Esophagus muscularis mucosa (tissue), 4 donors: ENCODE measurements at regions not wholly inside any gene's neighbourhood (a gene's known extent, or its start where the extent isn't known, plus 50 kb on each side); places are given as distances from the start of the nearest gene placed in this dataset.
A peak's percentile ranks its signal among the peaks of the same experiment; 100 is the strongest.

Experiments used
- DNase-seq: peaks from one replicate; pipeline ENCODE4 v3.0.0-alpha.2; 2017; ENCODE audit errors: extremely low spot score
- H3K27ac ChIP-seq, 4 donors: fragments of 200-600 bp; sonication (generic); replicated peaks in 1 of 4; 1 replicate in 3 of 4; 2 replicates in 1 of 4; pipeline ENCODE4 v1.5.1; 2016 to 2019; ENCODE audit warnings: mild to moderate bottlenecking in 1 of 4
- H3K27me3 ChIP-seq, 4 donors: fragments of 200-600 bp; sonication (generic); one replicate each; pipeline versions ENCODE4 v1.5.1 to v1.6.0; 2016 to 2019
- H3K36me3 ChIP-seq, 4 donors: fragments of 200-600 bp; sonication (generic); one replicate each; pipeline ENCODE4 v1.5.1; 2016 to 2019
- H3K4me1 ChIP-seq, 4 donors: fragments of 200-600 bp; sonication (generic); one replicate each; pipeline ENCODE4 v1.5.1; 2016 to 2019
- H3K4me3 ChIP-seq, 4 donors: fragments of 200-600 bp; sonication (generic); 1 replicate in 2 of 4; 2 replicates in 2 of 4; pipeline ENCODE4 v1.5.1; 2016 to 2019; ENCODE audit warnings: mild to moderate bottlenecking in 4 of 4, moderate library complexity in 1 of 4
- H3K9me3 ChIP-seq, 4 donors: fragments of 200-600 bp; sonication (generic); 1 replicate in 3 of 4; 2 replicates in 1 of 4; pipeline ENCODE4 v1.5.1; 2016 to 2019
- CTCF ChIP-seq, 3 experiments: fragments of 200-600 bp in 2 of 3; fragments of 450-650 bp in 1 of 3; sonication (generic) in 2 of 3; IDR thresholded peaks; one replicate each; pipeline ENCODE4 v1.5.1; 2017 to 2019; ENCODE audit warnings: antibody characterized with exemption in 3 of 3, mild to moderate bottlenecking in 2 of 3, moderate library complexity in 1 of 3
- EP300 ChIP-seq: sonication (generic); formaldehyde crosslinking; IDR thresholded peaks from one replicate; pipeline ENCODE4 v1.6.1; 2017; ENCODE audit warnings: antibody characterized with exemption
- POLR2A ChIP-seq: fragments of 450-650 bp; IDR thresholded peaks from one replicate; pipeline ENCODE4 v1.6.1; 2017; ENCODE audit warnings: antibody characterized with exemption, moderate library complexity, mild to moderate bottlenecking, low read depth
- POLR2AphosphoS5 ChIP-seq, 2 donors: sonication (generic); formaldehyde crosslinking; IDR thresholded peaks; one replicate each; pipeline ENCODE4 v1.6.1; 2017; ENCODE audit warnings: antibody characterized with exemption in 2 of 2
- WGBS: methylation state at CpG from one replicate; pipeline ENCODE4 v1.1.5; 2018; 5-methylcytosine and 5-hydroxymethylcytosine counted together
- intact Hi-C: fragments of 100-400 bp; cut with DNase I; formaldehyde crosslinking; loops from one replicate; pipeline ENCODE4 v1.15.1; 2023

DNA sequence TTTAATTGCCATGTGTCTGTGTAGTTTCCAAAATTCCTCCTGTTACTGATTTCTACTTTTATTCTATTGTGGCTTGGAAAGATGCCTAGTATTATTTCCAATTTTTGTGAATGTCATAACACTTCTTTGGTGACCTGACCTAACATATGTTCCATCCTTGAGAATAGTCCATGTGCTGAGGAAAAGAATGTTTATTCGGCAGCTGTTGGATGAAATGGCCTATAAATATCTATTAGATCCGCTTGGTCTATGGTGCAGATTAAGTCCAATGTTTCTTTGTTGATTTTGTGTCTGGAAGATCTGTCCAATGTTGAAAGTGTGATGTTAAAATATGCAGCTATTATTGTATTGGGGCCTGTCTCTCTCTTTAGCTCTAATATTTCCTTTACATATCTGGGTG lies 219.2 kb upstream of the HDX start:
- no peaks in the 10 kb centered on the region for H3K27me3 ChIP-seq
- intact Hi-C loops, result no loop called here
- no peak for DNase-seq

GRCh38 chrX:84724576-84724975 lies 222.3 kb upstream of the HDX start:
- Histone ChIP-seq H3K27me3 (no peaks in the 10 kb centered on the region), H3K4me1 (no peaks in the 10 kb centered on the region), H3K27ac (no peak overlapping the region), H3K9me3 (no peaks in the 10 kb centered on the region), H3K36me3 (no peaks in the 10 kb centered on the region), H3K4me3 (no peak overlapping the region)
- DNase-seq, result no peak
- TF ChIP-seq CTCF (IDR thresholded peaks at IDR 0.05) (no peak), POLR2A (no peak), POLR2AphosphoS5 (IDR thresholded peaks at IDR 0.05) (no peak), EP300 (no peak)
- intact Hi-C loops, result no loop called here
- 85% methylated on average over 5 of the region's 5 CpGs for WGBS

More for the DNA sequence above, 219.2 kb upstream of the HDX start:
- Histone ChIP-seq H3K4me3 (no peak overlapping the region), H3K36me3 (no peaks in the 10 kb centered on the region), H3K9me3 (no peaks in the 10 kb centered on the region), H3K27ac (no peak overlapping the region), H3K4me1 (no peaks in the 10 kb centered on the region)
- 80% methylated on average over 2 of the region's 2 CpGs for WGBS
- TF ChIP-seq POLR2AphosphoS5 (IDR thresholded peaks at IDR 0.05) (no peak), POLR2A (no peak)

- TF ChIP-seq EP300 (no peak), CTCF (IDR thresholded peaks at IDR 0.05) (no peak), POLR2AphosphoS5 (IDR thresholded peaks at IDR 0.05) (no peak), POLR2A (no peak)
These were observed 227.2 kb upstream of the HDX start for GRCh38 chrX:84729408-84729807.

GRCh38 chrX:84729809-84730208 lies 227.6 kb upstream of the HDX start:
- DNase-seq, result no peak

More at GRCh38 chrX:84729408-84729807, 227.2 kb upstream of the HDX start:
- H3K9me3 ChIP-seq, result no peaks in the 10 kb centered on the region
- intact Hi-C loops, result loop anchor here (5.0 kb wide), 1 partner anchor 323 kb away; no protein-coding TSS in a partner anchor
- 50% methylated on average over 4 of the region's 4 CpGs for WGBS
- H3K27me3 ChIP-seq, result no peaks in the 10 kb centered on the region
- H3K4me1 ChIP-seq, result no peaks in the 10 kb centered on the region
- no peak overlapping the region for H3K4me3 ChIP-seq
- H3K36me3 ChIP-seq, result no peaks in the 10 kb centered on the region
- no peak for DNase-seq
- H3K27ac ChIP-seq, result no peak overlapping the region

GRCh38 chrX:84735025-84735424 lies 232.8 kb upstream of the HDX start:
- WGBS, result 65% methylated on average over 3 of the region's 3 CpGs
- H3K27me3 ChIP-seq, result no peaks in the 10 kb centered on the region
- DNase-seq, result no peak
- H3K27ac ChIP-seq, result no peak overlapping the region
- no peaks in the 10 kb centered on the region for H3K9me3 ChIP-seq
- H3K4me1 ChIP-seq, result no peaks in the 10 kb centered on the region
- TF ChIP-seq EP300 (no peak), CTCF (IDR thresholded peaks at IDR 0.05) (no peak), POLR2AphosphoS5 (IDR thresholded peaks at IDR 0.05) (no peak), POLR2A (no peak)
- intact Hi-C loops, result loop anchor here (10.0 kb wide), 1 partner anchor 170 kb away; no protein-coding TSS in a partner anchor
- no peaks in the 10 kb centered on the region for H3K36me3 ChIP-seq
- H3K4me3 ChIP-seq, result no peak overlapping the region

More at GRCh38 chrX:84729809-84730208, 227.6 kb upstream of the HDX start:
- H3K27ac ChIP-seq, result no peak overlapping the region
- WGBS, result 16% methylated on average over 5 of the region's 5 CpGs
- no peaks in the 10 kb centered on the region for H3K9me3 ChIP-seq
- H3K4me3 ChIP-seq, result no peak overlapping the region
- TF ChIP-seq POLR2AphosphoS5 (IDR thresholded peaks at IDR 0.05), result no peak
- TF ChIP-seq EP300, result no peak
- TF ChIP-seq CTCF (IDR thresholded peaks at IDR 0.05), result peak; percentile 60 to 68 (median 62)
- TF ChIP-seq POLR2A, result no peak
- intact Hi-C loops, result loop anchor here (5.0 to 10.0 kb wide), 2 partner anchors 175 to 322 kb away; no protein-coding TSS in a partner anchor
- no peaks in the 10 kb centered on the region for H3K36me3 ChIP-seq
- no peaks in the 10 kb centered on the region for H3K4me1 ChIP-seq
- H3K27me3 ChIP-seq, result no peaks in the 10 kb centered on the region
